Adipocyte (in vitro differentiated cells): ENCODE measurements at regions not wholly inside any gene's neighbourhood (a gene's known extent, or its start where the extent isn't known, plus 50 kb on each side); places are given as distances from the start of the nearest gene placed in this dataset.

Experiments used
- DNase-seq: peaks from one replicate; pipeline ENCODE4 v3.0.0-alpha.2; 2015; ENCODE audit warnings: low read depth
- H3K27me3 ChIP-seq: replicated peaks from 2 replicates; pipeline ENCODE4 v1.7.0; 2013; ENCODE audit warnings: mild to moderate bottlenecking, low read length, moderate library complexity; ENCODE audit not compliant: control insufficient read depth, insufficient read depth
- H3K36me3 ChIP-seq: 2 replicates; pipeline ENCODE4 v1.7.0; 2013; ENCODE audit warnings: low read length, mild to moderate bottlenecking, moderate library complexity; ENCODE audit not compliant: control insufficient read depth, insufficient read depth, severe bottlenecking
- H3K4me1 ChIP-seq: 2 replicates; pipeline ENCODE4 v1.7.0; 2013; ENCODE audit warnings: mild to moderate bottlenecking, low read length, moderate library complexity; ENCODE audit not compliant: control insufficient read depth, insufficient read depth
- H3K4me3 ChIP-seq: 2 replicates; pipeline ENCODE4 v1.7.0; 2013; ENCODE audit warnings: mild to moderate bottlenecking, low read length, moderate library complexity
- H3K9ac ChIP-seq: 2 replicates; pipeline ENCODE4 v1.7.0; 2013; ENCODE audit warnings: mild to moderate bottlenecking, low read length, moderate library complexity
- H3K9me3 ChIP-seq: 2 replicates; pipeline ENCODE4 v1.7.0; 2013; ENCODE audit warnings: mild to moderate bottlenecking, low read length, moderate library complexity; ENCODE audit not compliant: control insufficient read depth

- H3K9ac ChIP-seq, result no peak overlapping the region
- H3K4me3 ChIP-seq, result no peak overlapping the region
- no peak for DNase-seq
- H3K4me1 ChIP-seq, result no peaks in the 10 kb centered on the region
- H3K27me3 ChIP-seq, result no peaks in the 10 kb centered on the region
- no peaks in the 10 kb centered on the region for H3K36me3 ChIP-seq
- H3K9me3 ChIP-seq, result no peaks in the 10 kb centered on the region
Observed at GRCh38 chr7:121456785-121457359, 60.8 kb upstream of the FAM3C start.

- Histone ChIP-seq H3K27me3 (no peaks in the 10 kb centered on the region), H3K4me1 (no peaks in the 10 kb centered on the region), H3K9ac (no peak overlapping the region), H3K9me3 (no peaks in the 10 kb centered on the region), H3K36me3 (no peaks in the 10 kb centered on the region), H3K4me3 (no peak overlapping the region)
- no peak for DNase-seq
Observed at GRCh38 chr7:121456015-121456414, 59.9 kb upstream of the FAM3C start.

GRCh38 chr7:121452389-121452788 is 56.3 kb upstream of the FAM3C start:
- H3K4me3 ChIP-seq, result no peak overlapping the region
- H3K36me3 ChIP-seq, result no peaks in the 10 kb centered on the region
- peaks cover 8% of the 10 kb centered on the region for H3K4me1 ChIP-seq
- H3K27me3 ChIP-seq, result no peaks in the 10 kb centered on the region
- H3K9ac ChIP-seq, result no peak overlapping the region
- no peak for DNase-seq
- H3K9me3 ChIP-seq, result no peaks in the 10 kb centered on the region

- no peak overlapping the region for H3K4me3 ChIP-seq
- H3K36me3 ChIP-seq, result no peaks in the 10 kb centered on the region
- no peak overlapping the region for H3K9ac ChIP-seq
- H3K27me3 ChIP-seq, result no peaks in the 10 kb centered on the region
- H3K4me1 ChIP-seq, result peaks cover 17% of the 10 kb centered on the region
- DNase-seq, result no peak
- H3K9me3 ChIP-seq, result no peaks in the 10 kb centered on the region
Observed at GRCh38 chr7:121451367-121452094, 55.4 kb upstream of the FAM3C start.

- H3K4me3 ChIP-seq, result no peak overlapping the region
- DNase-seq, result no peak
Observed at GRCh38 chr7:121450631-121451198, 54.6 kb upstream of the FAM3C start.

GRCh38 chr7:121449735-121450240 is 53.7 kb upstream of the FAM3C start:
- Histone ChIP-seq H3K9me3 (no peaks in the 10 kb centered on the region), H3K9ac (no peak overlapping the region), H3K4me1 (peaks cover 19% of the 10 kb centered on the region), H3K4me3 (no peak overlapping the region), H3K36me3 (no peaks in the 10 kb centered on the region), H3K27me3 (no peaks in the 10 kb centered on the region)
- DNase-seq, result no peak

More at GRCh38 chr7:121450631-121451198, 54.6 kb upstream of the FAM3C start:
- H3K36me3 ChIP-seq, result no peaks in the 10 kb centered on the region
- H3K27me3 ChIP-seq, result no peaks in the 10 kb centered on the region
- no peak overlapping the region for H3K9ac ChIP-seq
- H3K4me1 ChIP-seq, result peaks cover 19% of the 10 kb centered on the region
- H3K9me3 ChIP-seq, result no peaks in the 10 kb centered on the region

- no peaks in the 10 kb centered on the region for H3K27me3 ChIP-seq
- no peak overlapping the region for H3K4me3 ChIP-seq
- peaks cover 19% of the 10 kb centered on the region for H3K4me1 ChIP-seq
- no peaks in the 10 kb centered on the region for H3K9me3 ChIP-seq
- H3K9ac ChIP-seq, result no peak overlapping the region
- no peaks in the 10 kb centered on the region for H3K36me3 ChIP-seq
- DNase-seq, result peak; percentile 48
Observed at GRCh38 chr7:121449329-121449728, 53.2 kb upstream of the FAM3C start.

- Histone ChIP-seq H3K9me3 (no peaks in the 10 kb centered on the region), H3K4me1 (peaks cover 19% of the 10 kb centered on the region), H3K9ac (peak overlapping the region; percentile 78), H3K36me3 (no peaks in the 10 kb centered on the region), H3K27me3 (no peaks in the 10 kb centered on the region), H3K4me3 (no peak overlapping the region)
- DNase-seq, result no peak
Observed at GRCh38 chr7:121448429-121448828, 52.3 kb upstream of the FAM3C start.

GRCh38 chr7:121447911-121448300 is 51.8 kb upstream of the FAM3C start:
- Histone ChIP-seq H3K36me3 (no peaks in the 10 kb centered on the region), H3K9ac (peak overlapping the region; percentile 78), H3K9me3 (no peaks in the 10 kb centered on the region), H3K4me1 (peaks cover 19% of the 10 kb centered on the region), H3K4me3 (peak overlapping the region; percentile 52), H3K27me3 (no peaks in the 10 kb centered on the region)
- DNase-seq, result no peak

GRCh38 chr7:121447243-121447910 is 51.3 kb upstream of the FAM3C start:
- H3K9ac ChIP-seq, result peak overlapping the region; percentile 78
- DNase-seq, result no peak
- peaks cover 19% of the 10 kb centered on the region for H3K4me1 ChIP-seq
- H3K9me3 ChIP-seq, result no peaks in the 10 kb centered on the region
- peak overlapping the region; percentile 52 for H3K4me3 ChIP-seq
- no peaks in the 10 kb centered on the region for H3K27me3 ChIP-seq
- no peaks in the 10 kb centered on the region for H3K36me3 ChIP-seq

- no peaks in the 10 kb centered on the region for H3K9me3 ChIP-seq
- peak overlapping the region; percentile 78 for H3K9ac ChIP-seq
- peaks cover 20% of the 10 kb centered on the region for H3K4me1 ChIP-seq
- H3K4me3 ChIP-seq, result peak overlapping the region; percentile 52
- DNase-seq, result no peak
- no peaks in the 10 kb centered on the region for H3K27me3 ChIP-seq
- H3K36me3 ChIP-seq, result no peaks in the 10 kb centered on the region
Observed at GRCh38 chr7:121446526-121446925, 50.4 kb upstream of the FAM3C start.
